Erythroblast (primary cell): ENCODE measurements at regions not wholly inside any gene's neighbourhood (a gene's known extent, or its start where the extent isn't known, plus 50 kb on each side); places are given as distances from the start of the nearest gene placed in this dataset.

Source experiments
- GATA1 ChIP-seq: IDR thresholded peaks from 2 replicates; pipeline ENCODE4 v1.6.1; 2011; ENCODE audit warnings: low read depth, mild to moderate bottlenecking, control low read depth, low read length, moderate library complexity
- POLR2A ChIP-seq: IDR thresholded peaks from 2 replicates; pipeline ENCODE4 v1.6.1; 2011; ENCODE audit warnings: mild to moderate bottlenecking, low read length

- TF ChIP-seq POLR2A (no peak), GATA1 (no peak)
Observed at GRCh38 chr2:47638430-47638829, 67.6 kb upstream of the KCNK12 start.
